Inflammatory macrophage treated with lipopolysaccharide for 1 hour (primary cell): ENCODE measurements at regions not wholly inside any gene's neighbourhood (a gene's known extent, or its start where the extent isn't known, plus 50 kb on each side); places are given as distances from the start of the nearest gene placed in this dataset.
A peak's percentile ranks its signal among the peaks of the same experiment; 100 is the strongest.

Source experiments
- DNase-seq, 2 donors: peaks; one replicate each; pipeline ENCODE4 v3.0.0-alpha.2; 2020 to 2022

DNA sequence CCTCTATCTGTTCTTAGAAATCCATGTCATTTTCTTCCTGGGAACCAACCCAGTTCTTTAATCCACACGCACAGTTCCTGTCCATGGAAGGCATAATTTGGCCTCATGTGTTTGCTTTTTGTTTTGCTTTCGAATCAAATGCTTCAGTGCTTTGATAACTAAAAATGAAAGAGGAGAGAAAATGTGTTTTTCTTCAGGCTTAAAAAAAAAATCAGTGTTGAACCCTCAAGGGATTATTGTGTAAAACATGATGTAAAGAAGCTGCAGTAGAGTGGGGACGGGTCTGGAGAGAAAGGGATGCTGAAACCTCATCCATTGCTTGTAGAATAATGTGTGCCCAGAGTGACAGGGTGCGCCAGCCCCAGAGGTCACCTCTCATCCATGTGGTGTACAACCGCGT, 197.5 kb upstream of the JARID2 start:
- DNase-seq, result no peak

GRCh38 chr6:15058200-15059061, 187.4 kb upstream of the JARID2 start:
- no peak for DNase-seq

DNA sequence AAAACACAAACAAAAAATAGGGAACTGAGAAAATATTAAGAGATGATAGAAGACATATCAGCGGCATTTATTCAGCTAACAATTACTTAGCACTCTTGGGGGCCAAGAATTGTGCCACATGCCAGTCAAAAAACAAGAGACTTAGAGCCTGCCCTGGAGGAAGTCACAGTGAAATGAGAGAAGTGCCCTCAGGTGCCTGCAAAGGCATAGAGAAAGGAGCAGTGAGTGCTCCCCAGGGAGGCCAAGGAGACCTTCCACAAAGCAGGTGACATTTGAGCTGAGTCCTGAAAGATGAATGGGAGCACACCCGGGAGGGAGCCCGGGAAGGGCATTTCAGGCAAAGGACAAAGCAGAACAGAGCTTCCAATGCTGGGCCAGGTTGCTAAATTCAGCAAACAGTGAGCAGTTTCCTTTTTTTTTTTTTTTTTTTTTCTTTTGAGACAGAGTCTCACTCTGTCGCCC, 184.7 kb upstream of the JARID2 start:
- peak; percentile 36 to 44 for DNase-seq

GRCh38 chr6:15061908-15062515, 183.9 kb upstream of the JARID2 start:
- no peak for DNase-seq

DNA sequence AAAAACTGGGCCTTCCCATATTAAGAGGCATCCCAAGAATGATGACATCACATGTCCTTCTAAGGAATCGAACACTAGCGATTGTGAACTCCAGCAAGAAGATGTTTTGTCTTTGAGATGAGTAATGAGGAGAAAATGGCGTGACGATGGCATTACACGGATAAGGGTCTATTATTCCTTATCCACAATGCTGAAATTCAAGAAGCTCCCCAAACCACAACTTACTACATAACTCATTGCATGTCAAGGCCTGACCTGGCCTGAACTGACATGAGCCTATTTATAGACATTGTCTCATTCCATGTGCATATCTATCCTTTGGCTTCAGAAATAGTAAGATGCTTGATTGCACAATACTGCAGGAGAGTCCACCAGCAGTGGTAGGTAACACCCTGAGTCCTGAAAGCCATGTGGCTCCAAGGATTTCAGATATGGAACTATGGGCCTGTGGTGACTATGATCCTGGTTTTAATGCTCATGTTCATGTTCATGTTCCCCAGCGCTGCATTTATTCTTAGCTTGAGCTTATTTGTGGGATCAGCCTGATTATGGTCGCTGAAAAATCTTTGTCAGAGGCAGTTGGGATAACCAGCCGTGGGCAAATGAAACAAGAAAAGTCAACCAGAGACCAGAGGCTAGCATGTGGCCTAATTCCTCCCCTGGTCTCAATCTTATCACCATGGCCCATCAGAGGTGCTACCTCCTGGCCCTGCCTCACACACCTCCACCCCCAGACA, 183.2 kb upstream of the JARID2 start:
- peak; percentile 77 to 95 for DNase-seq

GRCh38 chr6:15063253-15063853, 182.5 kb upstream of the JARID2 start:
- DNase-seq, result peak; percentile 79 to 93

GRCh38 chr6:15065261-15065989, 180.4 kb upstream of the JARID2 start:
- peak; percentile 23 to 40 for DNase-seq

GRCh38 chr6:15066089-15066758, 179.6 kb upstream of the JARID2 start:
- no peak for DNase-seq

DNA sequence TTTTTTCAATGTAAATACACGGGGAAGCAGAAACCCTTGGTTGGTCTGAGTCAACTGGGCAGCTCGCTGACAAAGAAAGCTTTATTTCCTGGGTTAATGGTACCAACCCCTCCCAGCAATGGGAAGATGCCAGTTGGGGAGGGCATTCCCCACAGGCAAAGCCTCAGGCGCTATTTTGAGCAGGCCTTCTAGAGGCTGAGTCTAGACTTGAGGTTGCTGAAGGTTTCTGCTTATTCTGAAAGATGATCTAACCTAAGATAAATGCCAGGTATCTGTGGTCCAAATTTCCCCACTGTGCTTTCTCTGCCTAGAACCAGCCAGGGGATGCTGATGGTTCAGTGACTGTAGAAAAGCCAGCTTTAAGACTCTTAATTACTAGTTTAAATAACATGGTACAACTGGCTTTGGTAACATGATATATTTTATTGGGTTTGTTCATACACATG, 172.5 kb upstream of the JARID2 start:
- DNase-seq, result no peak

DNA sequence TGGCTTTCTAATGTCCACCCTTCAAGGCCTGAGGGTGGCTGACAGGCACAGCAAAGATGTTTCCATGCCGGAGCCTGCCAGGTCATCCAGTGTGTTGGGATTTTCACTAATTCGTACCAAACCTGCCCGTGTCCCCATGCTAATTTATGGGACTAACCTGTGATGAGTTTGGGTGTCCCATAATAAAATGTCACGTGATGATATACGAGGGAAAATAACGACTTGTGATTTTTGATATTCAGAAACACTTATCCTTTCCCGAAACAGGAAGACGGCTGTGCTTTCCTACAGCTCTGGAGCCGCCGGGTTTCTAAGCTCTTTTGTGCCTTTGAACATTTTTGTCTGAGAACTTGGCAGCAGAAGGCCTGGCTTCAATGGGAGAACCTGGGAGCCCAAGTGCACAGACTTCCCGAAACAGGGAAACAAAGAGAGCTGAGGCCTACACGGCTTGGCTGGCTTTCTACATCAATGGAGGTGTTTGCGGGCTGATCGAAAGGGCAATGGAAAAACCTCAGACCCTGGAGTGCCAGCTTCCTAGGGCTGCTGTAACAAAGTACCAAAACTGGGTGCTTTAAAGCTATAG, 171.9 kb upstream of the JARID2 start:
- DNase-seq, result no peak

- DNase-seq, result no peak
These were observed 171.1 kb upstream of the JARID2 start for GRCh38 chr6:15074806-15075205.

- no peak for DNase-seq
These were observed 169.3 kb upstream of the JARID2 start for GRCh38 chr6:15076565-15076964.

DNA sequence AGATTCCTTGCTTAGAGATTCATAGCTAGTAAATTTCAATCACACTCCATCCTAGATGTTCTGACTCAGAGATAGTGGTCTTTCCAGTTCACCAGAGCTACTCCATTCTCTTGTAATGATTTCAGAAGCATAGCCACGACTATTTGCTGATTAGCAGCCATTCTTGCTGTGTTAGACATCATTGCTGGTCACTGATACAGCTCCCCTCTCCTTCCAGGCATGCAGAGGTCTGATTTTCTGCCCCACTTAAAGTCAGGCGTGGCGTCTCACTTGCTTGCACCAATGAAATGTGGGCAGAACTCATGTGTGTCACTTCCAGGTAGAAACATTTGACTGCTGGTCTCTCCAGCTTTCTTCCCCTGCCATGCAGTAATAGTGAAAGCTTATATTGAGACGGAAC, 168.9 kb upstream of the JARID2 start:
- DNase-seq, result no peak

GRCh38 chr6:15077961-15078360, 167.9 kb upstream of the JARID2 start:
- DNase-seq, result no peak

GRCh38 chr6:15079288-15079817, 166.5 kb upstream of the JARID2 start:
- DNase-seq, result no peak

DNA sequence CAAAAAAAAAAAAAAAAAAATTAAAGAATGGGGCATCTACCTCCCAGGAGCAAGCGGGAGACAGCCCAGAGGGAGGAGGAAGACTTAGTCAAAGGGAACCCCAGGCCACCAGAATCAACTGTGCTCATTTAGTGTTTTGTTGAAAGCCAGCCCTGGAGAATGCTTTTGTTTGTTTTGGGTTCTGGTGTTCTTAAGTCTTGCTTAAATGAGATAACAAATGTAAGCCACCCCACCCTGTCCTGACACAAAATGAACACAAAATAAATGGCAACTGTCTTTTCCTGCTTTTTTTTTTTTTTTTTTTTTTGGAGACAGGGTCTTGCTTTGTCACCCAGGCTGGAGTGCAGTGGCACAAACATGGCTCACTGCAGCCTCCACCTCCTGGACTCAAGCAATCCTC, 165.0 kb upstream of the JARID2 start:
- DNase-seq, result no peak

DNA sequence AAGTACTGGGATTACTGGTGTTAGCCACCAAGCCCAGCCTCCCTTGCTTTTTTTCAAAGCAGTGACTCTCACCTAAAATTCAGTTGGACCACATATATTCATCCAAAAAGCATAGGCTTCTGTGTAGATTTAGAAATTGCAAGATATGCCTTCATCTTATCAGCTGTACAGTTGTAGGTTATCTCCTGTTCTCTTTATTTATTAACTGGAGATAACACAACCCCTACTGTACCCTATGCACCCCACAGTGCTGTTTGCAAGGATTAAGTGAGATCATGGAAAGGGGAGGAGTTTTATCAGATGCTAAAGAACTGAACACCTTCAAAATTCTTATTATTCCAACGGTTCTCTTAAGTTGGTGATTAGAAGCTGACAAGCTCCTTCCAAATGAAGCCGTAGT, 164.4 kb upstream of the JARID2 start:
- DNase-seq, result no peak

DNA sequence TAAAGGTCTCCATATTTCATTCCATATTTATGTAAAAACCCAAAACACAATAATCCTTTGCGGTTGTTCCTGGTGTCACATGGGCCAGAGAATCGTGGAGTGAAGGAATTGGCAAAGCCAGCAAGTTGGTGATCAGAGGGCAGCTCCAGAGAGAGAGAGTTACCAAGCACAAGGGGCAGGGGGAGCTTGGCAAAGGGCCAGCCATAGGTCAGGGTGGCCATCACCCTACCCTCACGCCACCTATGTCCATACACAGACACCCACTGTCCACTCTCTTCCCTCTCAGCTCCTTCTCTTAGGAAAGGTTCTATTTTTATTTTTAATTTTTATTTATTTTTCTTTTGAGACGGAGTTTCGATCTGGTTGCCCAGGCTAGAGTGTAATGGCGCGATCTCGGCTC, 163.2 kb upstream of the JARID2 start:
- DNase-seq, result no peak

GRCh38 chr6:15086348-15087158, 159.3 kb upstream of the JARID2 start:
- no peak for DNase-seq

DNA sequence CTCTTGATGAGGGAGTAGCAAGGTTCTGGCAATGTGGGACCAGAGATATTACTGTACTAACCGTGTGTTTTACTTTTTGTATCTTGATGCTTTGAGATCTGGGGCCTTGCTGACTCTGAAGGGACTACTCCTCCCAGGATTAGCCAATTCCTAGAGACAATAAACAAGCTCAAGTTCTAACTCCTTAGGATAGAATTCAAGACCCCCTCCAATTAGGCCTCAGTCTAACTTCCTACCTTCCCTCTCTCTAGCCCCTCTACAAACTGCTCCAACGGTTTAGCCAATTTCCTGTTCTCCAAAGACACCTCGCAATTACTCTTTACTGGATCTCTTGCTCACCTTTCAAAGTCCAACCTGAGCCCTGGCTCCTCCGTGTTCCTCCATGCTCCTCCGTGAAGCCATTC, 158.7 kb upstream of the JARID2 start:
- DNase-seq, result no peak
